Esophagus muscularis mucosa (tissue), 4 donors: ENCODE measurements at regions not wholly inside any gene's neighbourhood (a gene's known extent, or its start where the extent isn't known, plus 50 kb on each side); places are given as distances from the start of the nearest gene placed in this dataset.

Experiments used
- EP300 ChIP-seq: sonication (generic); formaldehyde crosslinking; IDR thresholded peaks from one replicate; pipeline ENCODE4 v1.6.1; 2017; ENCODE audit warnings: antibody characterized with exemption
- POLR2A ChIP-seq: fragments of 450-650 bp; IDR thresholded peaks from one replicate; pipeline ENCODE4 v1.6.1; 2017; ENCODE audit warnings: antibody characterized with exemption, moderate library complexity, mild to moderate bottlenecking, low read depth
- POLR2AphosphoS5 ChIP-seq, 2 donors: sonication (generic); formaldehyde crosslinking; IDR thresholded peaks; one replicate each; pipeline ENCODE4 v1.6.1; 2017; ENCODE audit warnings: antibody characterized with exemption in 2 of 2
- TF ChIP-seq, protein P1 (sequence below), 3 experiments: fragments of 200-600 bp in 2 of 3; fragments of 450-650 bp in 1 of 3; sonication (generic) in 2 of 3; IDR thresholded peaks; one replicate each; pipeline ENCODE4 v1.5.1; 2017 to 2019; ENCODE audit warnings: antibody characterized with exemption in 3 of 3, mild to moderate bottlenecking in 2 of 3, moderate library complexity in 1 of 3

DNA sequence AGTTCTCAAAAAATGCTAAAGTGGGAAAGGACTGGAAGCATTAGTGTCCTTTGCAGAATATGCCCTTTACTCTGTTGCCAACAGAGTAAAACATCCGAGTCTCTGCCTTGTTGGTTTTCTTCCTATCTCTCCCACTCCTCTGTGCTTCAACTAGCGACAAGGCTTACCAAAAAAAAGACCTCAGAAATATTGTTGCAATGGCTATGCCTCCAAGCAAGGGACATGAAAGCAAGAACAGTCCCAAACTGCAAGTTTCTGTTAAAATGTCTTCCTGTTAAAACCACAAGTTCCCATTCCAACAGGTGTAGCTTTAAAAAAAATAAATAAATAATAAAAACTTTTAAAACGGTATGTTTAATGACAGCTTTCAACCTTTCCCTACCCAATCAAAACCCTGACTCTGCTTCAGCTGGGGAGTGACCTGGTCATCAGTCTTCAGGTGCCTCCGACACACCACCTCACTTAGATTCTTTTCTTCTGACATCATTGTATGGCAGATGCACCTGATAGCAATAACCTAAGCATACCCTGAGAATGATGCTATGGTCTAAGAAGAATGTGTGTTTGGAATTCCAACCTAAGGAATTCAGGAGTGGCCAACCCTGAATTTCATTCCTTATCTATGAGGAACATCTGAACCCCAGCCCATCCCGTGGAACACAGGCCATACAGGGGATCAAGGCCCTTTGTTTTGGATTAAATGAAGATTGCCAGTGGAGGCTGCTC, 81.0 kb downstream of the RPS29 start:
- TF ChIP-seq, protein P1, sequence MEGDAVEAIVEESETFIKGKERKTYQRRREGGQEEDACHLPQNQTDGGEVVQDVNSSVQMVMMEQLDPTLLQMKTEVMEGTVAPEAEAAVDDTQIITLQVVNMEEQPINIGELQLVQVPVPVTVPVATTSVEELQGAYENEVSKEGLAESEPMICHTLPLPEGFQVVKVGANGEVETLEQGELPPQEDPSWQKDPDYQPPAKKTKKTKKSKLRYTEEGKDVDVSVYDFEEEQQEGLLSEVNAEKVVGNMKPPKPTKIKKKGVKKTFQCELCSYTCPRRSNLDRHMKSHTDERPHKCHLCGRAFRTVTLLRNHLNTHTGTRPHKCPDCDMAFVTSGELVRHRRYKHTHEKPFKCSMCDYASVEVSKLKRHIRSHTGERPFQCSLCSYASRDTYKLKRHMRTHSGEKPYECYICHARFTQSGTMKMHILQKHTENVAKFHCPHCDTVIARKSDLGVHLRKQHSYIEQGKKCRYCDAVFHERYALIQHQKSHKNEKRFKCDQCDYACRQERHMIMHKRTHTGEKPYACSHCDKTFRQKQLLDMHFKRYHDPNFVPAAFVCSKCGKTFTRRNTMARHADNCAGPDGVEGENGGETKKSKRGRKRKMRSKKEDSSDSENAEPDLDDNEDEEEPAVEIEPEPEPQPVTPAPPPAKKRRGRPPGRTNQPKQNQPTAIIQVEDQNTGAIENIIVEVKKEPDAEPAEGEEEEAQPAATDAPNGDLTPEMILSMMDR (IDR thresholded peaks at IDR 0.05) = no peak
- no peak for TF ChIP-seq POLR2A
- TF ChIP-seq EP300 = no peak
- no peak for TF ChIP-seq POLR2AphosphoS5 (IDR thresholded peaks at IDR 0.05)
